ENCODE measurements at regions not wholly inside any gene's neighbourhood (a gene's known extent, or its start where the extent isn't known, plus 50 kb on each side); places are given as distances from the start of the nearest gene placed in this dataset.

GRCh38 chr16:86747761-86748160 lies 169.4 kb downstream of the FOXL1 start:
- no peak for DNase-seq (ENCODE audit: low spot score)

DNA sequence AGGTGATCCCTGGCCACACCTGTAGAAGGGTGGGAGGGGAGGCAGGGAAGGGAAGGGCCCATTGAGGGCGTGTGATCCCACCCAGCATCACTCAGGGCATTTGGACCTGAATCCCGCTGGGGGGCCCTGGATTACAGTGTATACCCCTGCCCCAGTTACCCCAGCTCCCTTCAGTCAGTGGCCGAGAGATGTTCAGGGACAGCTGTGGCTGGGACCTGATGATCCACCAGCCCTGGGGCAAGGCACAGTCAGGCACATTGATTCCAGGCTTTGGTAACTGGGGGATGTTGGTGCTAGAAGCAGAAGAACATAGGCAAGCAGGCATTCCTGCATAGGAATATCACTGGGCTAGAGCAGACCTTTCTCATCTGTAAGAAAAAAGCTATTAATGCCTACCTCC lies 170.3 kb downstream of the FOXL1 start:
- DNase-seq (ENCODE audit: low spot score) = no peak

DNA sequence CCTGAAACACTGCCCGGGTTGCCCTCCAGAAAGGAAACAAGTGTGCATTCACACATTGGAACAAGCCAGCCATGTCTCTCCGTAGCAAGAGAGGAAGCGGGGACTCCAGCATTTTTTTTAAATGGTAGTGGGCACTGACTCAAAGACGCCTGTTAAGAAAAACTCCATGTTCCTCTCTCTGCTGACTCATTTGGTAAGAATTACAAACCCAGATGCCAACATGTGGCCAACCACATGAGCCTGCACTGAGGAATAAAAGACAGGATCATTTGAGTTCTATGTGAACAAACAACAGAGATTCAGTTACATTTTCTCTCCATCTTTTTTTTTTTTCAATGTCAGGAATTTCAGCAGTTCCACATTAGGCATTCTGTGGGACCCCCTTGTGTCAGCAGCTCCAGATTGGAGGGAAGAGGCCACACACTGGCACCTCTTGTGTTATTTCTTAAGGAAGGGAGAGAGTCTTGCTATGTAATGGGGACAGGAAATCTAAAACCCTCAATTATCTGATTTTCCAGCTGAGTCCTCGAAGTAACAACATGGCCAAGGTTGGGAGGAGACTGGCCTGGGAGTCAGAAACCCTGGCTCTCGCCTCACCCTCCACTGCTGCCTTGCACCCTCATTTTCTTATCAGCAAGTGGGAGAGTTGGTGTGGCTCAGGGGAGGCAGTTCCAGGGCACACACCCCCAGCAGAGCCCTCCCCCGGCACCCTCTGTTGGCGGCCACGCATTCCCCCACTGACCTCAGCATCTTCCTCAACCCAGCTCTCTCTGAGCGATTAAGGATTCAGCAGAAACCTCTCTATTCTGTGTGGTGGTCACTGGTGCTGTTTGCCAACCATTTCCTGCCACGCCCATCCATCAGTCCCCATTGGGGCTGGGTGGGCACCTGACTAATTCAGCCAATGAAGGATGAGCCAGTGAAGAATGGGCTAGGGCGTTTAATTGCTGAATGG lies 173.0 kb downstream of the FOXL1 start:
- no peak for DNase-seq (ENCODE audit: low spot score)

DNA sequence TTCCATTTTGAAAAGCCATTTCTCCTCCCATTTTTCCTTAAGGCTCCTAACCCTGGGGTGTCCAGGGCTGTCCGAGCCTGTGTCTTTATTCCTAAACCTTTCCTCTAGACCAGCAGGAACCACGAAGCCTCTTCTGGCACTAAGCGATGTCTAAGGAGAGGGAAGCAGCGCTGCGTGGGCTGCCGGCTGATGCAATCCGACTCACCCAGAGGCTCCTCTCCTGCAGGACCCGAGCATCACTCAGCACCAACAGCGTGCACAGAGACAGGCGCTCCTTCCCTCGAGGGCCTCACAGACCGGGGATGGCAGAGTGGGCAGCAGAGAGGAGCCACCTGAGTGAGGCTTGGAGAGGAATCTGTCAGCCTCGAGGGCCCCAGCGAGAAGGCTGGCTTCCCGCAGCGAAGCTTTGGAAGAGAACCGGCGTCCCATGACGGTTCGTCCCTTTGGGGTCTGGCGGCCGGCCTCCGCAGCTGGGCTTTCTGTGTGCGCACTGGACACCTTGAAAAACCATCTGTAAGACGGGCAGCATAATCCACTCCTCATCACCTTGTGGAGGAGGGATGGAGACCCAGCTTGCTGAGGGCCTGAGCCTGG lies 174.3 kb downstream of the FOXL1 start:
- no peak for DNase-seq (ENCODE audit: low spot score)

GRCh38 chr16:86753399-86753798 lies 175.1 kb downstream of the FOXL1 start:
- no peak for DNase-seq (ENCODE audit: low spot score)

- no peak for DNase-seq (ENCODE audit: low spot score)
These were observed 177.2 kb downstream of the FOXL1 start for GRCh38 chr16:86755571-86756006.

DNA sequence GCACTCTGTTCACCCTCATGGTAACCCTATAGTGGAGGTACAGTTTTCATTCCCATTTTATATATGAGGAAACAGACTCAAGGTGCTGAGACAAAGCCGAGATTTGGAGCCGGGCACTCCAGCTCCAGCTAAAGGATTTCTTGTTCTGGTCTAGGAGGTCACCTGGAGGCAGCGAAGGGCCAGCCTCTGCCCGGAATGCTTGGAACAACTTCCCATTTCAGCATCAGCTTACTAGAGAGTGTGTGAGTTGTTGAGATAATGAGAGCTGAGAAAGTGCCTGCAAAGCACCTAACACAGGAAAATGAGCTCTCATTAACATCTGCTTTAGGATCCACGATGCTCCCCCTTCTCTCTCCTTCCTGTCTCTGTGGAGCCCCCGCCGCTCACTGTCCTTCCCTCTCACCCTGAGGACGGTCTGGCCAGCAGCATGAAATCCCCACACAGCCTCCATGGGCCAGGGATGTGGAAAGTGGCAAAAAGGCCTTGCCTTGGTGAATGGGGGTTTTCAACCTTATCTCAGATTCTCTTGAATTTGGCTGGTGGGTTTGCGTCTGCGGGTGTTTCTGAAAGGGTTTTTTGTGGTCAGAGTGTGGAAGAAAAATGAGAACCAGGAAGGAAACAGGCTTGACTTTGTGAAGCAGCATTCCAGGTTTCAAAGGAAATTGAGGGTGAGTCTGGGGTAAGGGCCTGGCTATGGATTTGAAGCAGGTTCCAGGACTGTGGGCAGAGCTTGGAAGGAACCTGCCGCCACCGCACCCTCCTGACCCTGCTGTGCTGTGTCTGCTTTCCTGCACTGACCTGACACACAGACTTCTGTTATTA lies 178.7 kb downstream of the FOXL1 start:
- DNase-seq (ENCODE audit: low spot score) = no peak

GRCh38 chr16:86757704-86758040 lies 179.3 kb downstream of the FOXL1 start:
- no peak for DNase-seq (ENCODE audit: low spot score)

GRCh38 chr16:86758932-86759331 lies 180.6 kb downstream of the FOXL1 start:
- DNase-seq (ENCODE audit: low spot score) = no peak

DNA sequence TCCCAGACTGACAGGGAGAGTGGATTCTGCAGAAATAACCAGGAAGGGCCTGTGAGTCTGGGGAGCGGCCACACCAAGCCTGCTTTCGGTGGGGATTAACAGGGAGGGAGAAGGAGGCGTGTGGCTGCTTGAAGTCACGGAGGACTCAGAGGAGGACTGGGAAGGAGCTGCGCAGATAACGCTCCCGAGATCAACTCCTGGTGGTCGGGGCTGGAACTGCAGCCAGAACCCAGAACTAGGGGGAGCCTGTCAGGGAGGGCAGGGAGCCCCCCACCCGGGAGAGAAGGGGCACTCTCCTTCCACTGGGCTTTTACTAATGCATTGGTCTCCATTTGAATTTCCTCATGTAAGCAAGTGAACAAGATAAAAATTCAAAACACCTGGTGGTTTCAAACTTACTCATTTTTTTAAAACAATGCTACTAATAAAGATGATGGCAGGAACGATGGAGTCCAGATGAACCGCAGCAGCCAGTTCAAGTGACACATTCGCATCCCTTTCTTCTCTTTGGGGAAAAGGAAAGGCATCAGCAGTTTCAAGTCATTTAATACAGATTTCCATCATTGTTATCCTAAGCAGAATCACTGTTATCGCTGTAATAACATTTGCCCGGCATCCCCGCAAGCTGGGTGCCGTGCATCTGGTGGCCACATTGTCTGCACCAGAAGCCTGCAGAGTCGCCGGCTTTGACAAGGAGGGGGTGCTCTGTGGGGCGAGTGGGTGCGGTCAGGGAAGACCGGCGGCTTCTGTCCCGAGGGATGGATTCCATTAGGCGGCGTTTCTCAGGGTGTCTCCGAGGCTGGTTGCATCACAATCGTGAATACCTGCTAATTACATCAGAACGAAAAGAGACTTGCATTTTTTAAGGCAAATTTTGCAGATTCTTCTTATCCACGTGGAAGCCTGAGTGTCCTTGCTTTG lies 183.0 kb downstream of the FOXL1 start:
- peak; percentile 74 for DNase-seq (ENCODE audit: low spot score)

- DNase-seq (ENCODE audit: low spot score) = no peak
These were observed 183.7 kb downstream of the FOXL1 start for GRCh38 chr16:86762095-86762494.

DNA sequence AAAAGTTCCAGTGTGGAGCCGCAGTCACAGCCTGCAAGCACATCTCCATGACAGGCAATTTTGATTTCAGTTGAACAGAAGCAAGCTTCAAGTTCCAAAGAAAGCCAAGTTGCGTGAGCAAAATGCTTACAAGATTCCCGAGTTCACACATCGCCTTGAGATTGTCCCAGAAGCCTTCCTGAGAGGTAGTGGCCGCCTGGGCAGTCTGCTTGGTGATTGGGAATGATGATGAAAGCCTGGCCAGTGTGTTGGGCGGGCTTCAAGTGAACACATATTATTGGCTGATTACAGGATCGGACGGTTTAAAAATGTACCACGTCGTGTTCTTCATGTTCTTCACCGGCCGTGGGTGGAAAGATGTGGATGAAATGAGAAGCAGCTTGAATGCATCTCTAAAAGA lies 185.5 kb downstream of the FOXL1 start:
- no peak for DNase-seq (ENCODE audit: low spot score)

- DNase-seq (ENCODE audit: low spot score) = no peak
These were observed 186.2 kb downstream of the FOXL1 start for GRCh38 chr16:86764551-86764950.

- no peak for DNase-seq (ENCODE audit: low spot score)
These were observed 187.2 kb downstream of the FOXL1 start for GRCh38 chr16:86765389-86766026.

DNA sequence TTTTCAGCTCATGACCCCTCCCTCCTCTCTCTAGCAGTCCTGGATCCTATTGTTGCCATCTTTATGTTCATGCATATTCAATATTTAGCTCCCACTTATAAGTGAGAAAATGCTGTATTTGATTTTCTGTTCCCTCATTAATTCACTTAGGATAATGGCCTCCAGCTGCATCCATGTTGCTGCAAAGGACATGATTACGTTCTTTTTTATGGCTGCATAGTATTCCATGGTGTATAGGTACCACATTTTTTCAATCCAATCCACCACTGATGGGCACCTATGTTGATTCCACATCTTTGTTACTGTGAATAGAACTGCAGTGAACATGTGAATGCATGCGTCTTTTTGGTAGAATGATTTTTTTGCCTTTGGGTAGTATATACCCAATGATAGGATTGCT lies 188.4 kb downstream of the FOXL1 start:
- DNase-seq (ENCODE audit: low spot score) = no peak

GRCh38 chr16:86768228-86768791 lies 190.0 kb downstream of the FOXL1 start:
- DNase-seq (ENCODE audit: low spot score) = no peak

- no peak for DNase-seq (ENCODE audit: low spot score)
These were observed 190.7 kb downstream of the FOXL1 start for GRCh38 chr16:86768999-86769398.

- DNase-seq (ENCODE audit: low spot score) = no peak
These were observed 193.4 kb downstream of the FOXL1 start for GRCh38 chr16:86771506-86772460.

GRCh38 chr16:86772671-86773353 lies 194.5 kb downstream of the FOXL1 start:
- no peak for DNase-seq (ENCODE audit: low spot score)

Data from D341Med (cell line).